ENCODE measurements at regions not wholly inside any gene's neighbourhood (a gene's known extent, or its start where the extent isn't known, plus 50 kb on each side); places are given as distances from the start of the nearest gene placed in this dataset.

GRCh38 chr4:162582180-162582579 is 418.4 kb upstream of the FSTL5 start:
- TF ChIP-seq CTCF (IDR thresholded peaks at IDR 0.05) (no peak), POLR2A (IDR thresholded peaks at IDR 0.05) (no peak)
